ENCODE measurements at regions not wholly inside any gene's neighbourhood (a gene's known extent, or its start where the extent isn't known, plus 50 kb on each side); places are given as distances from the start of the nearest gene placed in this dataset.

DNA sequence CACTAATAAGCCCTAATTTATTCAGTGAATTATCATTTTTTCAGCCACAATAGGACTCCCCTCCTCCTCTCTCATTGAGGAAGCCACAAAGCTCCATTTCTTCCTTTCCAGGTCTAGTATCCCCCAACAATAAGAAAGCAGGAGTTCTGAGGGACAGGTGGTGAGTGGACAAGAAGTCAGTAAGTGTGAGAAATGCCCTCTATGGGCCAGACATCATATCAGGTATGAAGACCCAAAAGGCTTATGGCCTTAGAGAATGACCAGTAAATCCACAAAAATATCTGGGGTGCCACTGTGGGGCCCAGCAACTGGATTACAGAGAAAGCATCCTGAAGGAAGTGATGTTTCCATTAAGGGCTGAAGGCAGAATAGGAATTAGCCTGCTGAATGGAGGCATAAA, 175.7 kb downstream of the TRIM33 start:
- TF ChIP-seq, protein P1, sequence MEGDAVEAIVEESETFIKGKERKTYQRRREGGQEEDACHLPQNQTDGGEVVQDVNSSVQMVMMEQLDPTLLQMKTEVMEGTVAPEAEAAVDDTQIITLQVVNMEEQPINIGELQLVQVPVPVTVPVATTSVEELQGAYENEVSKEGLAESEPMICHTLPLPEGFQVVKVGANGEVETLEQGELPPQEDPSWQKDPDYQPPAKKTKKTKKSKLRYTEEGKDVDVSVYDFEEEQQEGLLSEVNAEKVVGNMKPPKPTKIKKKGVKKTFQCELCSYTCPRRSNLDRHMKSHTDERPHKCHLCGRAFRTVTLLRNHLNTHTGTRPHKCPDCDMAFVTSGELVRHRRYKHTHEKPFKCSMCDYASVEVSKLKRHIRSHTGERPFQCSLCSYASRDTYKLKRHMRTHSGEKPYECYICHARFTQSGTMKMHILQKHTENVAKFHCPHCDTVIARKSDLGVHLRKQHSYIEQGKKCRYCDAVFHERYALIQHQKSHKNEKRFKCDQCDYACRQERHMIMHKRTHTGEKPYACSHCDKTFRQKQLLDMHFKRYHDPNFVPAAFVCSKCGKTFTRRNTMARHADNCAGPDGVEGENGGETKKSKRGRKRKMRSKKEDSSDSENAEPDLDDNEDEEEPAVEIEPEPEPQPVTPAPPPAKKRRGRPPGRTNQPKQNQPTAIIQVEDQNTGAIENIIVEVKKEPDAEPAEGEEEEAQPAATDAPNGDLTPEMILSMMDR (tag by site-specific recombination; IDR thresholded peaks at IDR 0.05): no peak
- TF ChIP-seq ZNF23 (tag by site-specific recombination; IDR thresholded peaks at IDR 0.05; ENCODE audit: borderline replicate concordance): no peak
- no peak for TF ChIP-seq ZNF76 (tag by site-specific recombination; IDR thresholded peaks at IDR 0.05; ENCODE audit: borderline replicate concordance, low read depth)

Data from HEK293 (cell line).